Endothelial cell of umbilical vein (primary cell): ENCODE measurements at regions not wholly inside any gene's neighbourhood (a gene's known extent, or its start where the extent isn't known, plus 50 kb on each side); places are given as distances from the start of the nearest gene placed in this dataset.

Source experiments
- BruUV-seq: library from RNA; stranded (reverse); fragments of 400-500 nt; replicated peaks from 2 replicates; lab custom pipeline; 2021; lab: Mats Ljungman, UMichigan
- CTCF ChIA-PET: fragments of 300-600, 350-600 bp; sonication (Branson Sonifier 250); formaldehyde crosslinking; loops from one replicate; lab custom pipeline; 2021; ENCODE audit warnings: antibody characterized with exemption, inconsistent platforms; lab: Charles Lee
- POLR2A ChIA-PET: fragments of 300-600, 350-600 bp; sonication (Branson Sonifier 250); formaldehyde crosslinking; loops from one replicate; lab custom pipeline; 2021; ENCODE audit warnings: antibody characterized with exemption, inconsistent platforms; lab: Charles Lee
- DNase-seq: peaks from one replicate; pipeline ENCODE4 v3.0.0-alpha.2; 2011; ENCODE audit warnings: low read depth, low spot score
- FAIRE-seq: peaks from 2 replicates; lab custom pipeline; 2011; peaks lifted over from hg19 to GRCh38; lab: Jason Lieb, UNC
- H2AFZ ChIP-seq: 2 replicates; pipeline ENCODE4 v1.6.0; 2012; ENCODE audit warnings: low read depth, low read length, control low read depth, inconsistent platforms
- H3K27ac ChIP-seq: 2 replicates; pipeline ENCODE4 v1.5.1; 2011; ENCODE audit warnings: low read depth, mild to moderate bottlenecking, control low read depth, low read length, moderate library complexity; ENCODE audit not compliant: insufficient read depth
- H3K27me3 ChIP-seq, 2 experiments: 2 replicates each; pipeline versions ENCODE4 v1.6.0 to v1.6.1; 2011; ENCODE audit warnings: low read length in 2 of 2, mixed read lengths in 1 of 2; ENCODE audit not compliant: control insufficient read depth in 2 of 2, insufficient read depth in 2 of 2
- H3K36me3 ChIP-seq, 2 experiments: 2 replicates in 1 of 2; 3 replicates in 1 of 2; pipeline ENCODE4 v1.5.1; 2011; ENCODE audit warnings: low read length in 2 of 2, mild to moderate bottlenecking in 1 of 2, moderate library complexity in 1 of 2; ENCODE audit not compliant: control insufficient read depth in 2 of 2, insufficient read depth in 2 of 2; ENCODE audit errors: extremely low read depth in 1 of 2
- H3K4me1 ChIP-seq: 3 replicates; pipeline ENCODE4 v1.5.1; 2011; ENCODE audit warnings: mild to moderate bottlenecking, low read length; ENCODE audit not compliant: control insufficient read depth, insufficient read depth; ENCODE audit errors: extremely low read depth
- H3K4me2 ChIP-seq: 2 replicates; pipeline ENCODE4 v1.6.1; 2011; ENCODE audit warnings: low read length, control low read depth, mixed read lengths; ENCODE audit not compliant: insufficient read depth
- H3K4me3 ChIP-seq, 3 experiments: fragments of 200-600 bp in 1 of 3; sonication (generic), shearing (Covaris generic) in 1 of 3; replicated peaks in 1 of 3; 2 replicates each; pipeline ENCODE4 v1.5.1; 2011 to 2016; ENCODE audit warnings: control low read depth in 3 of 3, low read length in 3 of 3, mild to moderate bottlenecking in 2 of 3, inconsistent platforms in 1 of 3, low read depth in 1 of 3, moderate library complexity in 1 of 3; ENCODE audit not compliant: insufficient read depth in 1 of 3
- H3K79me2 ChIP-seq: 2 replicates; pipeline ENCODE4 v1.6.0; 2012; ENCODE audit warnings: low read length, inconsistent platforms; ENCODE audit not compliant: control insufficient read depth, insufficient read depth
- H3K9ac ChIP-seq: replicated peaks from 2 replicates; pipeline ENCODE3; 2011; ENCODE audit warnings: low read length, control low read depth; ENCODE audit not compliant: insufficient read depth; ENCODE audit errors: extremely low read depth
- H3K9me1 ChIP-seq: replicated peaks from 3 replicates; pipeline ENCODE4 v1.6.0; 2011; ENCODE audit warnings: mild to moderate bottlenecking, low read length; ENCODE audit not compliant: control insufficient read depth, insufficient read depth; ENCODE audit errors: extremely low read depth
- H3K9me3 ChIP-seq: replicated peaks from 2 replicates; pipeline ENCODE4 v1.5.1; 2012; ENCODE audit warnings: low read length, inconsistent platforms; ENCODE audit not compliant: control insufficient read depth, insufficient read depth
- H4K20me1 ChIP-seq: replicated peaks from 2 replicates; pipeline ENCODE3; 2011; ENCODE audit warnings: mild to moderate bottlenecking, low read length; ENCODE audit not compliant: control insufficient read depth, insufficient read depth; ENCODE audit errors: extremely low read depth
- EZH2 ChIP-seq: IDR thresholded peaks from 2 replicates; pipeline ENCODE4 v1.6.1; 2012; ENCODE audit warnings: borderline replicate concordance, low read depth, mild to moderate bottlenecking, moderate library complexity, low read length, inconsistent platforms; ENCODE audit not compliant: severe bottlenecking
- FOS ChIP-seq: IDR thresholded peaks from 2 replicates; pipeline ENCODE4 v1.6.1; 2011; ENCODE audit warnings: mild to moderate bottlenecking, low read length, moderate library complexity, borderline replicate concordance; ENCODE audit not compliant: insufficient read depth
- GATA2 ChIP-seq: IDR thresholded peaks from 2 replicates; pipeline ENCODE4 v1.7.0; 2011; ENCODE audit warnings: low read depth, mild to moderate bottlenecking, moderate library complexity, mixed read lengths, low read length; ENCODE audit not compliant: insufficient read length, insufficient read depth
- JUN ChIP-seq: IDR thresholded peaks from 2 replicates; pipeline ENCODE4 v1.6.1; 2011; ENCODE audit warnings: borderline replicate concordance, low read depth; ENCODE audit not compliant: insufficient read length, insufficient read depth
- MYC ChIP-seq: IDR thresholded peaks from one replicate; pipeline ENCODE4 v1.6.1; 2011; ENCODE audit warnings: mild to moderate bottlenecking, low read depth, low read length
- POLR2A ChIP-seq: IDR thresholded peaks from 2 replicates; pipeline ENCODE4 v1.6.1; 2012; ENCODE audit warnings: low read depth, mild to moderate bottlenecking, control low read depth, low read length
- POLR2AphosphoS5 ChIP-seq: IDR thresholded peaks from 2 replicates; pipeline ENCODE4 v1.6.1; 2012; ENCODE audit warnings: low read depth, mild to moderate bottlenecking, control low read depth, low read length, moderate library complexity; ENCODE audit not compliant: insufficient read depth
- dilution Hi-C: fragments of 300-500 bp; cut with MboI; formaldehyde crosslinking; loops from one replicate; pipeline ENCODE4 v1.15.0; 2019; ENCODE audit warnings: low sequenced_read_pairs; ENCODE audit not compliant: extremely low pct_ligation_motif_present
- intact Hi-C: fragments of 100-400 bp; cut with micrococcal nuclease; formaldehyde crosslinking; loops from one replicate; pipeline ENCODE4 v1.10.0; 2022
- TF ChIP-seq, protein P1 (sequence below), 2 donors: IDR thresholded peaks; 1 replicate in 1 of 2; 2 replicates in 1 of 2; pipeline ENCODE4 v1.5.1; 2011; ENCODE audit warnings: low read length in 2 of 2, mild to moderate bottlenecking in 2 of 2, moderate library complexity in 2 of 2, control low read depth in 1 of 2, inconsistent platforms in 1 of 2, low read depth in 1 of 2; ENCODE audit not compliant: insufficient read depth in 1 of 2; ENCODE audit errors: extremely low read depth in 1 of 2
- TF ChIP-seq, protein P2 (sequence below): IDR thresholded peaks from 2 replicates; pipeline ENCODE4 v1.6.1; 2011; ENCODE audit not compliant: insufficient read depth, insufficient read length

DNA sequence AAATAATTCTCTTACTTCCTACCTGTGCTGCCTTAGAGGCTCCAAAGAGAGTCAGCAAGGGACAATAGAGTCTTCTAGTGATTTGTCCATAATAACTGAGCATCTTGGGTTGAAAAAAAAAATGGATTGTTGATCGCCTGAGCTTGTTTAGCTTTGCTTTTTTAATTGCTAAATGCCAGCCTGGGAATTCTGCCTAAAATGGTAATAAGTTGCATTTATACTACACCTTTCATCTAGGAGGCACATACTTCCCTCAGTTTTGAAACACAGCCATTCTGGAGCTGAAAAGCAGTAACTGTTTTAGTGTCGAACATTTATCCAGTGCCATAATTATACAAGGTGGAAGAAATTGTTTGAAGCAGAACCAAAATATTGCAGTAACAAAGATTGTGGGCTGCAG lies 421.3 kb downstream of the CAAP1 start:
- FAIRE-seq: no peak
- dilution Hi-C loops: no loop called here
- CTCF ChIA-PET: no interaction called here

More for the DNA sequence above, 421.3 kb downstream of the CAAP1 start:
- no TSS peak for BruUV-seq
- no peak for TF ChIP-seq JUN
- TF ChIP-seq, protein P1, sequence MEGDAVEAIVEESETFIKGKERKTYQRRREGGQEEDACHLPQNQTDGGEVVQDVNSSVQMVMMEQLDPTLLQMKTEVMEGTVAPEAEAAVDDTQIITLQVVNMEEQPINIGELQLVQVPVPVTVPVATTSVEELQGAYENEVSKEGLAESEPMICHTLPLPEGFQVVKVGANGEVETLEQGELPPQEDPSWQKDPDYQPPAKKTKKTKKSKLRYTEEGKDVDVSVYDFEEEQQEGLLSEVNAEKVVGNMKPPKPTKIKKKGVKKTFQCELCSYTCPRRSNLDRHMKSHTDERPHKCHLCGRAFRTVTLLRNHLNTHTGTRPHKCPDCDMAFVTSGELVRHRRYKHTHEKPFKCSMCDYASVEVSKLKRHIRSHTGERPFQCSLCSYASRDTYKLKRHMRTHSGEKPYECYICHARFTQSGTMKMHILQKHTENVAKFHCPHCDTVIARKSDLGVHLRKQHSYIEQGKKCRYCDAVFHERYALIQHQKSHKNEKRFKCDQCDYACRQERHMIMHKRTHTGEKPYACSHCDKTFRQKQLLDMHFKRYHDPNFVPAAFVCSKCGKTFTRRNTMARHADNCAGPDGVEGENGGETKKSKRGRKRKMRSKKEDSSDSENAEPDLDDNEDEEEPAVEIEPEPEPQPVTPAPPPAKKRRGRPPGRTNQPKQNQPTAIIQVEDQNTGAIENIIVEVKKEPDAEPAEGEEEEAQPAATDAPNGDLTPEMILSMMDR (IDR thresholded peaks at IDR 0.05; ENCODE audit: extremely low read depth in 1 of 2, insufficient read depth in 1 of 2, low read depth in 1 of 2, low read length in 2 of 2): no peak
- TF ChIP-seq GATA2: no peak
- TF ChIP-seq POLR2AphosphoS5: no peak
- TF ChIP-seq, protein P2, sequence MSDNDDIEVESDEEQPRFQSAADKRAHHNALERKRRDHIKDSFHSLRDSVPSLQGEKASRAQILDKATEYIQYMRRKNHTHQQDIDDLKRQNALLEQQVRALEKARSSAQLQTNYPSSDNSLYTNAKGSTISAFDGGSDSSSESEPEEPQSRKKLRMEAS: no peak
- TF ChIP-seq FOS: no peak
- TF ChIP-seq MYC: no peak
- TF ChIP-seq POLR2A: no peak
- no peak for TF ChIP-seq EZH2
- no peak overlapping the region for H3K4me2 ChIP-seq
- no peaks in the 10 kb centered on the region for H3K9me1 ChIP-seq
- no peaks in the 10 kb centered on the region for H3K9me3 ChIP-seq
- no peak overlapping the region for H3K27ac ChIP-seq
- no peaks in the 10 kb centered on the region for H4K20me1 ChIP-seq
- H2AFZ ChIP-seq: no peak overlapping the region
- no peaks in the 10 kb centered on the region for H3K27me3 ChIP-seq
- intact Hi-C loops: no loop called here
- no peak for DNase-seq
- no peaks in the 10 kb centered on the region for H3K79me2 ChIP-seq
- H3K4me3 ChIP-seq: no peak overlapping the region
- no peaks in the 10 kb centered on the region for H3K36me3 ChIP-seq
- no peak overlapping the region for H3K9ac ChIP-seq
- no peaks in the 10 kb centered on the region for H3K4me1 ChIP-seq
- POLR2A ChIA-PET: no interaction called here
